PFSK-1 (cell line): ENCODE measurements at regions not wholly inside any gene's neighbourhood (a gene's known extent, or its start where the extent isn't known, plus 50 kb on each side); places are given as distances from the start of the nearest gene placed in this dataset.

ENCODE experiments used
- FOXP2 ChIP-seq: optimal IDR thresholded peaks from 2 replicates; pipeline ENCODE3; 2011; ENCODE audit warnings: borderline replicate concordance, control low read depth, inconsistent platforms; ENCODE audit not compliant: insufficient read depth; ENCODE audit errors: extremely low read length, extremely low read depth
- POLR2AphosphoS5 ChIP-seq: IDR thresholded peaks from 2 replicates; pipeline ENCODE4 v1.6.1; 2012; ENCODE audit warnings: low read depth, mild to moderate bottlenecking, control low read depth, low read length, moderate library complexity
- SIN3A ChIP-seq: IDR thresholded peaks from 2 replicates; pipeline ENCODE4 v1.6.1; 2012; ENCODE audit warnings: mild to moderate bottlenecking, low read length, moderate library complexity, borderline replicate concordance; ENCODE audit not compliant: insufficient read depth
- TF ChIP-seq, protein P1 (sequence below), 2 experiments: IDR thresholded peaks; 2 replicates each; pipeline versions ENCODE4 v1.6.1 to v1.8.0; 2011 to 2012; ENCODE audit warnings: low read depth in 2 of 2, low read length in 2 of 2, control low read depth in 1 of 2, inconsistent platforms in 1 of 2, mild to moderate bottlenecking in 1 of 2, moderate library complexity in 1 of 2; ENCODE audit not compliant: insufficient read depth in 1 of 2

DNA sequence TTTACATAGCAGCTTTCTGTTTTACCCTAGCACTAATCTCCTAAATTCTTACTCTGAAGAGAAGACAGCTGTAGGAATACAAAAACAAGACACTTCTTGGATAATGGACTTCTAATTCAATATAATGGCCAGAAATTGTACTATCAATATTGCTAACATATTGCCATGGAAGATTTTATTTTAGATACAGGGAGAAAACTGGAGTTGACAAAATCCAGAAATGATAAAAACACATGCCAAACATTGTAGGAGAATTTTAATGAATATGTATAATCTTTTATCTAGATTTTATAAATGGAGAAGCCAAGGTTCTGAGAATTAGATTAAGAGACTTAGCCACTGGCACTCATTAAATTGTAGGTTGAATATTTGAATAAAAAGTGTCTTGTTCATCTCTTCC lies 1838.8 kb upstream of the LRRTM1 start:
- TF ChIP-seq POLR2AphosphoS5 (no peak), SIN3A (no peak), FOXP2 (no peak)
- TF ChIP-seq, protein P1, sequence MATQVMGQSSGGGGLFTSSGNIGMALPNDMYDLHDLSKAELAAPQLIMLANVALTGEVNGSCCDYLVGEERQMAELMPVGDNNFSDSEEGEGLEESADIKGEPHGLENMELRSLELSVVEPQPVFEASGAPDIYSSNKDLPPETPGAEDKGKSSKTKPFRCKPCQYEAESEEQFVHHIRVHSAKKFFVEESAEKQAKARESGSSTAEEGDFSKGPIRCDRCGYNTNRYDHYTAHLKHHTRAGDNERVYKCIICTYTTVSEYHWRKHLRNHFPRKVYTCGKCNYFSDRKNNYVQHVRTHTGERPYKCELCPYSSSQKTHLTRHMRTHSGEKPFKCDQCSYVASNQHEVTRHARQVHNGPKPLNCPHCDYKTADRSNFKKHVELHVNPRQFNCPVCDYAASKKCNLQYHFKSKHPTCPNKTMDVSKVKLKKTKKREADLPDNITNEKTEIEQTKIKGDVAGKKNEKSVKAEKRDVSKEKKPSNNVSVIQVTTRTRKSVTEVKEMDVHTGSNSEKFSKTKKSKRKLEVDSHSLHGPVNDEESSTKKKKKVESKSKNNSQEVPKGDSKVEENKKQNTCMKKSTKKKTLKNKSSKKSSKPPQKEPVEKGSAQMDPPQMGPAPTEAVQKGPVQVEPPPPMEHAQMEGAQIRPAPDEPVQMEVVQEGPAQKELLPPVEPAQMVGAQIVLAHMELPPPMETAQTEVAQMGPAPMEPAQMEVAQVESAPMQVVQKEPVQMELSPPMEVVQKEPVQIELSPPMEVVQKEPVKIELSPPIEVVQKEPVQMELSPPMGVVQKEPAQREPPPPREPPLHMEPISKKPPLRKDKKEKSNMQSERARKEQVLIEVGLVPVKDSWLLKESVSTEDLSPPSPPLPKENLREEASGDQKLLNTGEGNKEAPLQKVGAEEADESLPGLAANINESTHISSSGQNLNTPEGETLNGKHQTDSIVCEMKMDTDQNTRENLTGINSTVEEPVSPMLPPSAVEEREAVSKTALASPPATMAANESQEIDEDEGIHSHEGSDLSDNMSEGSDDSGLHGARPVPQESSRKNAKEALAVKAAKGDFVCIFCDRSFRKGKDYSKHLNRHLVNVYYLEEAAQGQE (IDR thresholded peaks at IDR 0.05; ENCODE audit: insufficient read depth in 1 of 2, low read depth in 2 of 2, low read length in 2 of 2): no peak
